Left hindlimb (tissue), 1 donor: ENCODE measurements at regions not wholly inside any gene's neighbourhood (a gene's known extent, or its start where the extent isn't known, plus 50 kb on each side); places are given as distances from the start of the nearest gene placed in this dataset.

ENCODE experiments used
- DNase-seq: peaks from one replicate; pipeline ENCODE4 v3.0.0-alpha.2; 2018

DNA sequence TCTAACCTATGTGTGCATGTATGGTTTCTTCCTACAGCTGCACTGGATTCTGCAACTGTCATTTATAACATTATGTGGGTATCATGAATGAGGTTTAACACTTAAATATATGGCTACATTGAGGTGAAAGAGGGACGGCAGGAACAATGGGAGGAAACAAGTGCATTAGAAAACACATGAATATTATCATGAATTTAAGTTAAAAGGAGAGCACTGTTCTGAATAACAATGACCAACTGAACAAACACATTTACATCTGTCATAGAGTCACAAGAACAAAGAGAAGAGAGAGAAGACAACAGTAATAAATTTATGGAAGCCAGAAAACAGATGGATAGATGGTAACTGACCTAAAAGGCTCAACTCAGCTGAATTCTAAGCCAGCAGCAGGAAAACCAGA lies 527.1 kb upstream of the DIPK2B start:
- no peak for DNase-seq

DNA sequence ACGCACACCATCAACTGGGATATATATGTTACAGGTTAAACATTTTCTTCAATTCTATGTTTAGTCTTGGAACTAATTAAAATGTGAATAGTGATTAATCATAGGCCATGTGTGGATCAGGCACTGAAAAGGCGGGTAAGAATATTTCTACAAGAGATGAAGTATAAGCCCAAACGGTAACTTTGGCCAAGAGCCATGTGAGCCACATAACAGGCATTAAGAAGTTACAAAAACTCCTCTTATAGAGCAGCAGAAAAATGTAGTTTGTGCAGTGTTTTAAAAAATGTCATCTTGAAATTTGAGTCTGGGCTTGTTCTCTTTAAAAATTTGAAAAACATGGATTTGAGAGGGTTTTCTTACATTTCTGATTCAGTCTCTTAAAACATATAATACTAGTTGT lies 521.8 kb upstream of the DIPK2B start:
- DNase-seq: no peak

DNA sequence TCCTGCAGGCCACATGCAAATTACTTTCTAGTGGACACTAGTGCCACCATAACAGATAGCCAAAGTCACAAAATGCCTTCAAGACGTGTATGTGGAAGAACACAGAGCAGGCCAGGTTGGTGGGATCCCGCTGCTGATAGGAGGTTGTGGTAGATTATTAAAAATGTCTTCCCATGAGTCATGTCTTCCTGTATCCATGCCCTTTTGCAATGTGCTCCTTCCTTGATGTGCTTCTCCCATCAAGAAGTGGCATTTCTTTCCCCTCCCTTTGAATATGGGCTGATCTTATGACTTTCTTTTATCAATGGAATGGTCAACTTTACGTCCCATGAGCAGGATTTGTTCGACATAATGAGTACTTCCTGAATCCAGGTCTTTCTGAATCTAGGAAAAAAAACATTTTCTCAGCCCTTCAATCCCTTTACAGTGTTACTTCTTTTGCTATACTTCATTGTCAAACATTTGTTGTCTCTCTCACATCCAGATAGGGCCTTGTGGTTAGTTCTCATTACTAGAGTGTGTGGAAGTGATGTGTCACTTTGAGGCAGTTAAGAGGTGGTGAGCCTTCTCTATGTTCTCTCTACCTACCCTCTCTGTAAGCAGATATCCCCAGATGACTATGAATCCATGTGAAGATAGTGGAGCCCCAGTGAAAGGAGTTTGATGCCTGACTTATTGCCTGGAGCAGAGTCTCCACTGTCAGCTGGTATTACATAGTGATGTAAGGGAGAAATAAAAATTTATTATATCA lies 519.2 kb upstream of the DIPK2B start:
- DNase-seq: no peak

- DNase-seq: no peak
Observed at GRCh38 chrX:45718676-45719075, 518.0 kb upstream of the DIPK2B start.

GRCh38 chrX:45716750-45717149 lies 516.1 kb upstream of the DIPK2B start:
- no peak for DNase-seq

GRCh38 chrX:45715748-45716147 lies 515.1 kb upstream of the DIPK2B start:
- no peak for DNase-seq

DNA sequence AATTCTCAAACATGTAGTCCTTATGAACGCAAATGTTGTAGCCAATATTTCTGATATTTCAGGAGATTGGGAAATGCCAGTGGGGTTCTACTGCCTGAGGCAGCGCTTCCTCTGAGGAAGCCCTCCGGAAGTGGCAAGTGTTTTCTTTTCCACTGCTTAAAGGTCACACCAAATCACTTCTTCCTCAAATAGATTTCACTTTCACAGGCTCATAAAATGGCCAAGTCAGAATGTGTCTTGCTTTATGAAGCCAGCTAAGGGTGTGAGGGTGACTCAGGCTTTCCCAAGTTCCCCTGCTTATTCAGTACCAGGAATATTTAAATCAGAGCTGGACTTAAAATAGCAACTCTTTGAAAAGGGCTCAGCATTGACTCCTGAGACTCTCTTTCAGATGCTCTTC lies 514.2 kb upstream of the DIPK2B start:
- no peak for DNase-seq

- no peak for DNase-seq
Observed at GRCh38 chrX:45712067-45712466, 511.4 kb upstream of the DIPK2B start.

DNA sequence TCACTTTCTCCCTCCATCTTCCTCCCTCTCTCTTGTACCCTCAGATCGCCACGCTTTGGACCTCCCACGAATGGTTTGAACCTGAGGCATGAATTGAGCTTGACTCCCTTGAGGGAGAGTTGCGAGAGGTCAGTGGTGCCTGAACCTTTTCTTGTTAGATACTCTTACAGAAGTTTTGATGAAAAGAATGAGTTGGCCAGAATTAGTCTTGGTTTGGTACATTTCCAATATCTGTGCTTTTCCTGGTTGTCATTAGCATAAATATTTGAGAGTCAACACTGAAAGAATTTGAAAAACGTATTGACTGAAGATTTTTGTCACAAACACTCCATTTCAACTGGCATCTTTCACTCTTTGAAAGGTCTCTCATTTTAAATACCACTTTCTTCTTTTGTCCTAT lies 510.6 kb upstream of the DIPK2B start:
- DNase-seq: no peak

DNA sequence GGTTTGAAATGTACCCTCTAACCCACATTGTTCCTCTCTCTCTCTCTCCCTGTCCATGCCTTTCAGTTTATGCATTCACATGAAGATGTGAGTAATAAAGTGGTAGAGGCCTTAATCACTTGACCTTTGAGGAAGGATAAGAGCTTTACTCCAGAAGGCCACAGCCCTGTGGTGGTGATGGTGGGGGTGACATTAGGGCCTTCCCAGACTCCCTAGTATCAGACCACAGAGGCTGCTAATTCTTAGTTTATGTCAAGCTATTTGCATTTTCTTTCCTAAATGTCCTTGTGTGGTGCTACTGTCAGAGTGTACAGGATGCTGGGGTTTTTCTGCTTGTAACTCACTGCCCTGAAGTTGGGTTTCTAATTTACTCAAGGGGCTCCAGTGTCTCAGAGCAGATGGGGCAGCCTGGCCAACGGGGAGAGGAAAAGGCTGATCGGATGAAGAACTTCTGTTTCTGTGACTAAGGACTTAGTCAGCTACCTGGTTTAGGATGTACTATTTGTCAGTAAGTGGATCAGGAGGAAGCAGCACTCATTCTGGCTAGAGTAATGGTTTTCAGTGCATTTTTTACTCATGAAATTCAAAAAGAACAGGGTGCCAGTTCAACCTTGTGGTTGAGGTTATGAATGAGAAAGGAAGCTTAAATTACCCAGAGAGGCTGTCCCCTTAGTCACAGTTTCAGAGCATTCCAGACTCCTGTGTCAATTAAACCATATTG lies 509.6 kb upstream of the DIPK2B start:
- no peak for DNase-seq

- DNase-seq: no peak
Observed at GRCh38 chrX:45709381-45709780, 508.7 kb upstream of the DIPK2B start.

GRCh38 chrX:45699158-45699557 lies 498.5 kb upstream of the DIPK2B start:
- no peak for DNase-seq

DNA sequence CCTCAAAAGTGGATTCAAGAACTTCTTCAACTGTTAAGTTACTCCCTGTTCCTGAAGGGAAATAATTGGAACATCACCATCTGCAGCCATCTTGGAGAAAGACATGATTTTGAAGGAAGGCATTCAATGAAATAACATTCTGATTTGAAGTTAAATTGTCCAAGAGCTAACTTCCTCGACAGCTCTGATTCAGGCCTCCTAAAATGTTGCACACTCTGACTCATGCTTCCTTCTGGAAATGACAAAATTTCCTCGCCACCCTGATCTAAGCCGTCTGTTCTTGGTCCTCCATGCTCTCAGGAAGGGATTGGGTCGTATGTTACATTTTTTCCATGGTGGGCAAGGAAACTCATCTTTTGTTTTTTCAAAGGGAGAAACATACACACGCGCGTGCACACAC lies 496.9 kb upstream of the DIPK2B start:
- DNase-seq: no peak

DNA sequence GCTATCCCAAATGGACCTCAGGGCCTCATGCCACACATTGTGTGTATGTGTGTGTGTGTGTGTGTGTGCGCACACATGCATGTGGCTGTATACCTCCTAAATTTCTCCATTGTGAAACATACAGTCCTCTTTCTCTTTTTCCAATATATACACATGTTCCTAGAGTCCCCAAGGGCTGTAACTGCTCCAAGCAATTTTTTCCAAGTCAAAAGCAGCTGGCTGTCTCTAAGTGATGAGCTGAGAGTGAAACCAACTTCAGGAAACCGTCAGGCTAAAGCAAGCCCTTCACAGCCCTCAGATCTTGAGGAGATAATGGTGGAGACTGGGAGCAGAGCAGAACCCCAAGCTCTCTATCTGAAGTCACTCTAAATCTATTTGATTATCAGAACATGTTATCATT lies 496.1 kb upstream of the DIPK2B start:
- no peak for DNase-seq

DNA sequence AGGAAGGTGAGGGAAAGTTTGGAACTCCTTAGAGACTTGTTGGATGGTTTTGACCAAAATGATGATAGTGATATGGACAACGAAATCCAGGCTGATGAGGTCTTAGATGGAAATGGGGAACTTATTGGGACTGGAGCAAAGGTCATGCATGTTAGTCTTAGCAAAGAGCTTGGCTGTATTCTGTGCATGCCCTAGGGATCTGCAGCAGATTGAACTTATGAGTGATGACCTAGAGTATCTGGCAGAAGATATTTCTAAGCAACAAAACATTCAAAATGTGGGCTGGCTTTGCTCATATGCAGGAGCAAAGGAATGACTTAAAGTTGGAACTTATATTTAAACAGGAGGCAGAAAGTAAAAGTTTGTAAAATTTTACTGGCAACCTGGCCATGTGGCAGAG lies 489.3 kb upstream of the DIPK2B start:
- no peak for DNase-seq

- no peak for DNase-seq
Observed at GRCh38 chrX:45683914-45684313, 483.2 kb upstream of the DIPK2B start.

DNA sequence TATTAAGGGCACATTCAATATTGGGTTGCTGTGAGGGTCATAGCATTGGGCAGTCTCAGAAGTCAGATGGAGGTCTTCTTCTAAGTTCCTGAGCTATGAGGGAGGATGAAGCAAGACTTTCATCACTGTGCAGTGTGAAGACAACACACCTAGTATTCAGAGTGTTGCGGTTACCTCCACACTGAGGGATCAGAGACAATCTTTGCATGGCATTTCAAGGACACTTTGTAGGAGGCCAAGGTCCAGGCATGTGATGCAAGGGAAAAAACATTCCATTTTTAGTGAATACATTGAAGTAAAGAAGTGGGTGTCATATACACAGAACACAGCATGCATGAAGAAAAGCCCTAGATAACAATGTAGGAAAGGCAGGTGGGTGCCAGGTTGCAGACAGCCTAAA lies 481.2 kb upstream of the DIPK2B start:
- DNase-seq: no peak

DNA sequence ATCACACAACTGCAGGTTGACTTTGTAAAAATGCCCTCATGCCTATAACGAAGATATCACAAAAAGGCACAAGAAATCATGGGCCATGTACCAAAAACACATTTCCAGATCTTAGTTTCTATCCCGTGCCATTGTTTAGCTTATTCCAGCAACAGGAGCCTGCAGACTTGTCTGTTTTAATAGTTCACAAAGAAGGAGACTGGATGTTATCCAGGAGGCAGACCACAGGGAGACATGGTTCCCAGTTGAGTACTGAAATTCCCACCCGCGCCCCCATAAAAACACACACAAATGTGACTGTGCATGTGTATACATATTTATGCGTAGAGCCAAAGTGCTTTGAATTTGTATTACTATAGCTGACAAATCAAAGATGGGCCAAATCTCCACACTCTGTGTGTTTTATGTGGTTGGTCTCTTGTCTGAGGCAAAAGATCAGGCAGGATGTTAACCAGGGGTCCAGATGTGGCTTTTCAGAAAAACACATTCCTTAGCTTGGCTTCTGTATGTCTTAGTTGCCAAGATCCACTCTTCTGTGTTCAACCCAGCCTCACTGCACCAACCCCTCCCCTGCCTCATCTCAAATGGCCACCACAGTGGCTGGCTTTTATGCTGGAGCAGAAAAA lies 469.2 kb upstream of the DIPK2B start:
- no peak for DNase-seq

DNA sequence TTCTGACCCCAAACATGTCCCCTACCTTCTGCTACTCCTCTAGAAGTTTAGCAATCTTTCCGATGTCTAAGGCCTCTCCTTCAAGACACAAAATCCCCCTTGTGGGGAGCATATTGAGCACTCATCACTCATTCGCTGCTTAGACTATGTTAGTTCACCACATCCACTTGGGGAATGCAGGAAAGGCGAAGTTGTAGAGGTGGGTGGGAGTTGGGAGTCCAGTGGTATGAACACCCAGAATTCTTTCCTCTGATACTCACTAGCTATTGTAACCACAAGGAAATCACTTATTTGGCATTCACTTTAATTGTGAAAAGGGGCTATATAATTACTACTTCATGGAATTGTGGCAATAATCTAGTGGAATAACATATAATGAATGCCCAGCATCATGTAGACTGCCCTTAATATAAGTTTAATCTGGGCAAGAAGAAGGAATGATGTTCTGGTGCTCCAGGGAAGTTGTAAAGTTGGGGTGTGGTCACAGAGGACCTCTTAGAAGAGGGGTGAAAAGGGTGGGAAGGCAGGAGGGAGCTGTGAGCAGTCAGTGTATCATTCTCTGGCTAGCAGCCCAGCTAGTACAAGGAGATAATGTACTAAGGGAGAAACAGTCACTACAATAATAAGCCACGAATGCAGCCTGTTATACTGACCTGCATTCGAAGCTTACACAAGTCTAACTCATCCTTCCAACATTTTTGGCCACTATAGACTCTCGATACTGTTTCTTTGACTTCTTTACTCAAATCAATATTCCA lies 468.2 kb upstream of the DIPK2B start:
- DNase-seq: no peak

DNA sequence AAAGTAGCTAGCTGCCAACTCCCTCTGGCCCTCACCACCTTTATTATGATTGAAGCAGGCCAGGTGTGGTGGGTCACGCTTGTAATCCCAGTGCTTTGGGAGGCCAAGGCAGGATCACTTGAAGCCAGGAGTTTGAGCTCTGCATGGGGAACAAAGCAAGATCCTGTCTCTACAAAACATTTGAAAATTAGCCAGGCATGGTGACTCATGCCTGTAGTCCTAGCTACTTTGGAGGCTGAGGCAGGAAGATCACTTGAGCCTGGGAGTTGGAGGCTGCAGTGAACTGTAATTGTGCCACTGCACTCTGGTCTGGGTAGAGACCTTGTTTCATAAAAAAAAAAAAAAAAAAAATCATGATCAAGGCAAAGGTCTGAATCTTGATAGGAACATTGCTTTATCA lies 467.0 kb upstream of the DIPK2B start:
- no peak for DNase-seq

- no peak for DNase-seq
Observed at GRCh38 chrX:45664727-45665290, 464.1 kb upstream of the DIPK2B start.

DNA sequence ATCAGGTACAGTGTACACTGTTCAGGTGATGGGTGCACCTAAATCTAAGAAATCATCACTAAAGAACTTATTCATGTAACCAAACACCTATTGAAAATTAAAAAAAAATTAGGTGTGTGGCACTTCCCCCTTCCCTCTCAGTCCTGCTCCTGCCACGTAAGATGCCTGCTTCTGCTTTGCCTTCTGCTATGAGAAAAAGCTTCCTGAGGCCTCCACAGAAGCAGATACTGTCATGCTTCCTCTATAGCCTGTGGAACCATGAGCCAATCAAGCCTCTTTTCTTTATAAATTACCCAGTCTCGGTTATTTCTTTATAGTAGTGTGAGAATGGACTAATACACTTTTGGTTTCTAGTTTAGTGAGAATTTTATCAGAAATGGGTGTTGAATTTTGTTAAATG lies 459.8 kb upstream of the DIPK2B start:
- DNase-seq: no peak

DNA sequence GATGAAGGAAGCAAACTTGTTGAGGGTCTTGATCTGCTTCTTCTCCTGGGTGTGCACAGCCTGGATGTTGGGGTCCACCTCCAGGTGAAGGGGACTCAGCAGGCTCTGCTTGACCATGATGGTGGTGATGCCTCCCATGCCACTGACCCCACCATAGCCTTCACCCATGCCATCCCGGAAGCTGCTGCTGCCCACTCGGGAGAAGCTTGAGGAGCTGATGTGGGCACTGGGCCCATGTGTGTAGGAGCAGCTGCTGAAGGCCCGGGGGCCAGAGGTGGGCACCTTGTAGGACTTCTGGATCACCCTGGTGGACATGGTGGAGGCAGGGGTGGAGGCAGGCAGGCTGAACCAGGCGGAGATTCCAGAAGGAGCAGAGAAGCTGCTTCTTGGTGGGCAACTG lies 432.7 kb upstream of the DIPK2B start:
- no peak for DNase-seq
